SK-N-SH (cell line): ENCODE measurements at regions not wholly inside any gene's neighbourhood (a gene's known extent, or its start where the extent isn't known, plus 50 kb on each side); places are given as distances from the start of the nearest gene placed in this dataset.

ENCODE experiments used
- CTCF ChIP-seq: fragments of 200-600 bp; sonication (generic); IDR thresholded peaks from 2 replicates; pipeline ENCODE4 v1.6.1; 2017; ENCODE audit warnings: antibody characterized with exemption, mild to moderate bottlenecking, moderate library complexity
- EP300 ChIP-seq, 2 experiments: IDR thresholded peaks; 2 replicates each; pipeline versions ENCODE4 v1.4.0 to v1.6.1; 2012; ENCODE audit warnings: borderline replicate concordance in 1 of 2, low read depth in 1 of 2, low read length in 1 of 2
- FOXJ3 ChIP-seq: sonication (generic); formaldehyde crosslinking; IDR thresholded peaks from 2 replicates; pipeline ENCODE4 v1.5.1; 2020; ENCODE audit warnings: mild to moderate bottlenecking, missing genetic modification reagents
- POLR2AphosphoS5 ChIP-seq: IDR thresholded peaks from 2 replicates; pipeline ENCODE4 v1.6.1; 2012; ENCODE audit warnings: low read depth, low read length
- RAD21 ChIP-seq: IDR thresholded peaks from 2 replicates; pipeline ENCODE4 v1.6.1; 2012; ENCODE audit warnings: mild to moderate bottlenecking, low read length
- TAF1 ChIP-seq: IDR thresholded peaks from 2 replicates; pipeline ENCODE4 v1.6.1; 2012; ENCODE audit warnings: low read depth, mild to moderate bottlenecking, low read length, moderate library complexity, borderline replicate concordance
- TF ChIP-seq, protein P1 (sequence below): fragments of 150-350 bp; IDR thresholded peaks from 2 replicates; pipeline ENCODE4 v1.6.1; 2017; ENCODE audit warnings: antibody characterized with exemption, low read length, low read depth, borderline replicate concordance
- TF ChIP-seq, protein P2 (sequence below): IDR thresholded peaks from 2 replicates; pipeline ENCODE4 v1.4.0; 2012; ENCODE audit warnings: low read depth

- TF ChIP-seq CTCF, result no peak
- TF ChIP-seq, protein P1, sequence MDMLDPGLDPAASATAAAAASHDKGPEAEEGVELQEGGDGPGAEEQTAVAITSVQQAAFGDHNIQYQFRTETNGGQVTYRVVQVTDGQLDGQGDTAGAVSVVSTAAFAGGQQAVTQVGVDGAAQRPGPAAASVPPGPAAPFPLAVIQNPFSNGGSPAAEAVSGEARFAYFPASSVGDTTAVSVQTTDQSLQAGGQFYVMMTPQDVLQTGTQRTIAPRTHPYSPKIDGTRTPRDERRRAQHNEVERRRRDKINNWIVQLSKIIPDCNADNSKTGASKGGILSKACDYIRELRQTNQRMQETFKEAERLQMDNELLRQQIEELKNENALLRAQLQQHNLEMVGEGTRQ, result no peak
- TF ChIP-seq EP300 (IDR thresholded peaks at IDR 0.05; ENCODE audit: borderline replicate concordance in 1 of 2, low read depth in 1 of 2, low read length in 1 of 2), result peak in 1 of 2 experiments; percentile 45; a peak in 1 of 4 replicates
- TF ChIP-seq, protein P2, sequence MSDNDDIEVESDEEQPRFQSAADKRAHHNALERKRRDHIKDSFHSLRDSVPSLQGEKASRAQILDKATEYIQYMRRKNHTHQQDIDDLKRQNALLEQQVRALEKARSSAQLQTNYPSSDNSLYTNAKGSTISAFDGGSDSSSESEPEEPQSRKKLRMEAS, result no peak
- no peak; the same call in 1 of the 2 replicates for TF ChIP-seq RAD21
- no peak for TF ChIP-seq TAF1
- TF ChIP-seq POLR2AphosphoS5, result no peak
- TF ChIP-seq FOXJ3 (CRISPR knock-in tag), result no peak
Measured at GRCh38 chr13:85040215-85040614, 759.0 kb downstream of the SLITRK6 start.
